Natural killer cell (primary cell): ENCODE measurements at regions not wholly inside any gene's neighbourhood (a gene's known extent, or its start where the extent isn't known, plus 50 kb on each side); places are given as distances from the start of the nearest gene placed in this dataset.

Experiments
- ATAC-seq, 3 donors: fragments of 150-1000 bp in 2 of 3; fragments of 200-7000 bp in 1 of 3; cut with Tn5 transposase; 1 replicate in 1 of 3; 2 replicates in 2 of 3; pipeline ENCODE4 v1.10.0; 2021; ENCODE audit warnings: mild to moderate bottlenecking in 2 of 3, moderate library complexity in 2 of 3
- DNase-seq, 2 donors: peaks; one replicate each; pipeline versions ENCODE4 v3.0.0 to v3.0.0-alpha.2; 2013 to 2021; ENCODE audit warnings: mixed read lengths in 1 of 2
- H3K27ac ChIP-seq: one replicate; pipeline ENCODE4 v1.5.1; 2013; ENCODE audit warnings: mild to moderate bottlenecking, low read length
- H3K27me3 ChIP-seq: one replicate; pipeline ENCODE4 v1.6.1; 2013; ENCODE audit warnings: low read length; ENCODE audit not compliant: control insufficient read depth, insufficient read depth
- H3K36me3 ChIP-seq: one replicate; pipeline ENCODE4 v1.6.1; 2013; ENCODE audit warnings: low read length; ENCODE audit not compliant: control insufficient read depth, insufficient read depth
- H3K4me1 ChIP-seq: one replicate; pipeline ENCODE4 v1.6.1; 2013; ENCODE audit warnings: low read length; ENCODE audit not compliant: control insufficient read depth, insufficient read depth
- H3K4me3 ChIP-seq: one replicate; pipeline ENCODE4 v1.5.1; 2013; ENCODE audit warnings: low read length
- H3K9me3 ChIP-seq: one replicate; pipeline ENCODE4 v1.6.1; 2013; ENCODE audit warnings: low read length; ENCODE audit not compliant: control insufficient read depth, insufficient read depth
- H3K27ac Mint-ChIP-seq, 2 donors: one replicate each; pipeline ENCODE4 v1.8.0; 2022; ENCODE audit warnings: mild to moderate bottlenecking in 2 of 2, mixed read lengths in 2 of 2, moderate library complexity in 1 of 2
- H3K27me3 Mint-ChIP-seq, 2 donors: one replicate each; pipeline ENCODE4 v1.8.0; 2022; ENCODE audit warnings: low read depth in 2 of 2, mixed read lengths in 2 of 2
- H3K36me3 Mint-ChIP-seq: one replicate; pipeline ENCODE4 v1.8.0; 2022; ENCODE audit warnings: mixed read lengths
- H3K4me1 Mint-ChIP-seq, 2 donors: one replicate each; pipeline ENCODE4 v1.8.0; 2022; ENCODE audit warnings: mixed read lengths in 2 of 2
- H3K4me3 Mint-ChIP-seq: one replicate; pipeline ENCODE4 v1.8.0; 2022; ENCODE audit warnings: mild to moderate bottlenecking, moderate library complexity, mixed read lengths
- H3K9me3 Mint-ChIP-seq, 2 donors: one replicate each; pipeline ENCODE4 v1.8.0; 2022; ENCODE audit warnings: mixed read lengths in 2 of 2
- WGBS: methylation state at CpG from one replicate; pipeline ENCODE4 v1.1.7; 2013; ENCODE audit warnings: missing lambda C conversion rate; ENCODE audit not compliant: insufficient coverage; 5-methylcytosine and 5-hydroxymethylcytosine counted together
- intact Hi-C: fragments of 100-400 bp; cut with micrococcal nuclease; formaldehyde crosslinking; loops from one replicate; pipeline ENCODE4 v1.14.2; 2022
- TF ChIP-seq, protein P1 (sequence below): fragments of 200-600 bp; IDR thresholded peaks from one replicate; pipeline ENCODE4 v1.8.0; 2022; ENCODE audit warnings: antibody characterized with exemption

DNA sequence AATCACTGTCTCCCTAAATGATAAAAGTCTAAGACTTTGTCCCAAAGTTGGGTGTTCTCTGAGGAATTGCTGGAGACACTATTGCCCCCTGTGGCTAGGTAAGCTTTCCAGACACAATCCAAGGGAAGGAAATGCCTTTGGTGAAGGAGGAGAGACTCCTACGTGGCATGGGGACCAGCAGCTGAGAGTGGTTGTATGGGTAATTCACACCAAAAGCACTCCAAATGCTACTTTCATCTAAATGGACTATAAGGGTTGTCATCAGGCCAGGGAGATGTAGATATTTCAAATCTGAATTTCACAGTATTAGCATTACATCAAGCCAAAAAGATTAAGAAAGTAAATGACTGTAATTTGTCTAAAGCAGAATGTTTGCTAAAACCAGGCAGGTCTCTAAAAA, 400.8 kb upstream of the THBS1 start:
- ATAC-seq (no peak), DNase-seq (no peak)
- H3K9me3 ChIP-seq: no peaks in the 10 kb centered on the region
- no peak overlapping the region for H3K27ac ChIP-seq
- intact Hi-C loops: no loop called here
- H3K4me3 ChIP-seq: no peak overlapping the region
- TF ChIP-seq, protein P1, sequence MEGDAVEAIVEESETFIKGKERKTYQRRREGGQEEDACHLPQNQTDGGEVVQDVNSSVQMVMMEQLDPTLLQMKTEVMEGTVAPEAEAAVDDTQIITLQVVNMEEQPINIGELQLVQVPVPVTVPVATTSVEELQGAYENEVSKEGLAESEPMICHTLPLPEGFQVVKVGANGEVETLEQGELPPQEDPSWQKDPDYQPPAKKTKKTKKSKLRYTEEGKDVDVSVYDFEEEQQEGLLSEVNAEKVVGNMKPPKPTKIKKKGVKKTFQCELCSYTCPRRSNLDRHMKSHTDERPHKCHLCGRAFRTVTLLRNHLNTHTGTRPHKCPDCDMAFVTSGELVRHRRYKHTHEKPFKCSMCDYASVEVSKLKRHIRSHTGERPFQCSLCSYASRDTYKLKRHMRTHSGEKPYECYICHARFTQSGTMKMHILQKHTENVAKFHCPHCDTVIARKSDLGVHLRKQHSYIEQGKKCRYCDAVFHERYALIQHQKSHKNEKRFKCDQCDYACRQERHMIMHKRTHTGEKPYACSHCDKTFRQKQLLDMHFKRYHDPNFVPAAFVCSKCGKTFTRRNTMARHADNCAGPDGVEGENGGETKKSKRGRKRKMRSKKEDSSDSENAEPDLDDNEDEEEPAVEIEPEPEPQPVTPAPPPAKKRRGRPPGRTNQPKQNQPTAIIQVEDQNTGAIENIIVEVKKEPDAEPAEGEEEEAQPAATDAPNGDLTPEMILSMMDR: no peak
- no CpG with 5 or more reads among the region's 1 CpG for WGBS
- Mint-ChIP-seq H3K27ac (no peak overlapping the region), H3K4me3 (no peak overlapping the region), H3K36me3 (no peaks in the 10 kb centered on the region), H3K27me3 (peaks cover 14 to 42% of the 10 kb centered on the region in 2 donors), H3K9me3 (no peaks in the 10 kb centered on the region), H3K4me1 (no peaks in the 10 kb centered on the region)
- H3K4me1 ChIP-seq: no peaks in the 10 kb centered on the region
- no peaks in the 10 kb centered on the region for H3K36me3 ChIP-seq
- H3K27me3 ChIP-seq: no peaks in the 10 kb centered on the region

DNA sequence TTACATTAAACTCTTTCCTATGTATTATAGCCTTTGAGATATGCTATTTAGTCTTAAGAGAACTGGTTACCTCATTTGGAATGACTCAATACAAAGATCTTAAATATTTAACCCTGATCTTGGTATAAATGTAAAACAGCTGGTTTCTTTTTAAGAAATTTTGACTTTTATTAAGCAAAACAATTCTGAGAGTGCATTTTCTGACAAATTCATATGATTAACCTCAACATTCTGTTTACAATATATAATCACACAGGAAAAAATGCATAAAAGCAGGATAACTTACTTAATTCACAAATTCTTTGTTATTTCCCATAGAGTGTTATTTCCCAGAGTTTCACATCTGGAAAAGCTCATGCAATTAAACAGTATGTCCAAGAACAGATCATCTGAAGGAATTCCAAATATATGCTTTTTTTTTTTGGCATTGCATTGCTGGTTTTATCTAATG, 400.4 kb upstream of the THBS1 start:
- Mint-ChIP-seq H3K27ac (no peak overlapping the region), H3K4me3 (no peak overlapping the region), H3K4me1 (no peaks in the 10 kb centered on the region), H3K9me3 (no peaks in the 10 kb centered on the region), H3K36me3 (no peaks in the 10 kb centered on the region), H3K27me3 (peaks cover 14 to 47% of the 10 kb centered on the region in 2 donors)
- Histone ChIP-seq H3K36me3 (no peaks in the 10 kb centered on the region), H3K9me3 (no peaks in the 10 kb centered on the region), H3K4me3 (no peak overlapping the region), H3K27ac (no peak overlapping the region), H3K4me1 (no peaks in the 10 kb centered on the region), H3K27me3 (no peaks in the 10 kb centered on the region)
- DNase-seq (no peak), ATAC-seq (no peak)
- TF ChIP-seq, protein P1: no peak
- intact Hi-C loops: no loop called here

DNA sequence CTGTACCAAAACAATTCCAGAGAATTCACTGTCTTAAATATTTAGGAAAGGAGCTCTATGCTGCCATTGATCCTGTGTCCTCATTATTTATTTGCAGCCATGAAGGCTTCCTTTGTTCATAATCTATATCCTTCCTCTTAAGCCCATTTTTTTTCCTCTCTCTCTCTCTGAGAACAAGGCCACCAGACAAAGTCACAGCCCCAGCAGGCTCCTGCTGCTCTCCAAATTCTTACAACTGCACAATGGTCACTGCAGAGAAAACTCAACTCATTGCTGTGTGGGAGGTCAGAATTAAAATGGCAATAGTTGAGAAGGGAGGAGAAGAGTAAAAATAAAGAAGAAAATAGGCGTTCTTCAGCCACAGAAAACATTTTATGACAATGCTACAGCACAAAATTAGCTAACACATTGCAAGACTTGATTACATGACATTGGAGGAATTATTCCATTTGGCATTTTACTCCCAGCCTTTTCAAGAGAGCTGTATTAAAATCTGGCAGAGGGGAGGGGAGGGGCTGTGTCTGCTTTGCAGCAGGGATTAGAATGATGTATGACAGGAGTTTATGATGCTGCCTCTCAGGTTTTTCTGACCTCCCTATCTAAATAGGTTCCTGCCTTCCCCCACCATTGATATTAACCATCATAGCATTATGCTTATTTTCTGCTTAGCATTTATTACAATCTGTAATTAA, 399.7 kb upstream of the THBS1 start:
- Mint-ChIP-seq H3K36me3 (no peaks in the 10 kb centered on the region), H3K4me3 (no peak overlapping the region), H3K27ac (no peak overlapping the region), H3K4me1 (no peaks in the 10 kb centered on the region), H3K9me3 (no peaks in the 10 kb centered on the region), H3K27me3 (peaks cover 14 to 50% of the 10 kb centered on the region in 2 donors)
- H3K4me1 ChIP-seq: no peaks in the 10 kb centered on the region
- no peak overlapping the region for H3K27ac ChIP-seq
- ATAC-seq: no peak
- H3K27me3 ChIP-seq: no peaks in the 10 kb centered on the region
- intact Hi-C loops: no loop called here
- WGBS: 67% methylated on average over 1 of the region's 1 CpG
- TF ChIP-seq, protein P1: no peak
- no peaks in the 10 kb centered on the region for H3K36me3 ChIP-seq
- no peak for DNase-seq
- no peak overlapping the region for H3K4me3 ChIP-seq
- H3K9me3 ChIP-seq: no peaks in the 10 kb centered on the region

DNA sequence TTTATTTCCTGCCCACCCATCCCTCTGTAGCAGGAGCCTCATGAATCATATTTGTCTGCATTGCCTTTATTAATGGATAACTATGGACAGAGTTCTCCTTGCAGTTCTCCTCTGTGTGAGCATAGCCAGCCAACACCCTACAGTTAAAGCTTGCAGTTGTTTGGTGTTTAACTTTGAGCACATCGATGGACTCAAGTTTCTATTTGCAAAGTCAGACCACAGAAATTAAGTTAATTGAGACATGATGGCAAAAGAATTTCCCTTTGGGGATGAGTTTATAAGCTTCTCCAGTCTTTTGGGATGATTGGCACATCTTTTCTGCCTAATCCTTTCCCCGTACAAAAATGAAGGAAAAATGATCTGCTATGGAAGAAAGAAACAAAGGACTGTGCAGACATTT, 398.9 kb upstream of the THBS1 start:
- TF ChIP-seq, protein P1: no peak
- Histone ChIP-seq H3K36me3 (no peaks in the 10 kb centered on the region), H3K27ac (no peak overlapping the region), H3K27me3 (no peaks in the 10 kb centered on the region), H3K9me3 (no peaks in the 10 kb centered on the region), H3K4me1 (no peaks in the 10 kb centered on the region), H3K4me3 (no peak overlapping the region)
- ATAC-seq (no peak), DNase-seq (no peak)
- Mint-ChIP-seq H3K4me3 (no peak overlapping the region), H3K4me1 (no peaks in the 10 kb centered on the region), H3K27ac (no peak overlapping the region), H3K27me3 (peaks cover 17 to 56% of the 10 kb centered on the region in 2 donors), H3K9me3 (no peaks in the 10 kb centered on the region), H3K36me3 (no peaks in the 10 kb centered on the region)
- intact Hi-C loops: no loop called here
- 83% methylated on average over 2 of the region's 2 CpGs for WGBS
